H1 (cell line): ENCODE measurements at regions not wholly inside any gene's neighbourhood (a gene's known extent, or its start where the extent isn't known, plus 50 kb on each side); places are given as distances from the start of the nearest gene placed in this dataset.

Experiments
- CEBPB ChIP-seq: IDR thresholded peaks from 2 replicates; pipeline ENCODE4 v1.6.1; 2012; ENCODE audit warnings: low read depth, low read length
- CHD7 ChIP-seq: fragments of 300-600 bp; sonication (generic); IDR thresholded peaks from 2 replicates; pipeline ENCODE4 v1.7.1; 2012; ENCODE audit warnings: low read length, moderate library complexity, mild to moderate bottlenecking, inconsistent platforms; ENCODE audit not compliant: insufficient replicate concordance
- KDM1A ChIP-seq: fragments of 200-600, 300-600 bp; sonication (generic); IDR thresholded peaks from 2 replicates; pipeline ENCODE4 v1.7.1; 2016; ENCODE audit warnings: mild to moderate bottlenecking, low read length, borderline replicate concordance
- KDM5A ChIP-seq: fragments of 200-600 bp; IDR thresholded peaks from 2 replicates; pipeline ENCODE4 v1.7.1; 2012; ENCODE audit warnings: mild to moderate bottlenecking, low read length, inconsistent platforms, mixed read lengths
- RBBP5 ChIP-seq: IDR thresholded peaks from 2 replicates; pipeline ENCODE4 v1.7.1; 2012; ENCODE audit warnings: low read depth, mild to moderate bottlenecking, inconsistent platforms, low read length, moderate library complexity, borderline replicate concordance
- SIX5 ChIP-seq: IDR thresholded peaks from 2 replicates; pipeline ENCODE4 v1.6.1; 2011; ENCODE audit warnings: mild to moderate bottlenecking, low read depth, low read length

DNA sequence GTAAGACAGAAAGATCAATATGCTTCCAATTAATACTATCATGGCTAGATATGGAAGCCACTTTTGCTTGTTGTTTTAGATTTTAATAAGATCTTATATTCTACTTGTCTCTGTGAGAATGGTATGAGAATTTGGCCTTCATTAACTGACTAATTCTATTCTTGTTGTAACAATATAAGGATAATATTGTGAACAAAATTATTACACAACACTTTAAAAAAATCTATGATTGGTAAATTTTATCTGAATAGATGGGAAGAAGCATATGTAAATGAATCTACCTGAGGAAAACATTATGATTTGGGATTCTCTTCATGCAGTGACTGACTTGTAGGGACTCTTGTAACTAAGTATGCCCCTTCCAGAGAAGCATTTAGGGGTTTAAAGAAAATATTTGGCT lies 308.9 kb upstream of the KCND2 start (continued):
- TF ChIP-seq CHD7 (no peak), RBBP5 (no peak), SIX5 (no peak), CEBPB (no peak), KDM5A (no peak), KDM1A (no peak)
